HG02588 (cell line): ENCODE measurements at regions not wholly inside any gene's neighbourhood (a gene's known extent, or its start where the extent isn't known, plus 50 kb on each side); places are given as distances from the start of the nearest gene placed in this dataset.

Experiments
- ATAC-seq: cut with Tn5 transposase; IDR thresholded peaks from one replicate; pipeline ENCODE4 v1.9.1; 2021; ENCODE audit warnings: mild to moderate bottlenecking, moderate library complexity; ENCODE audit not compliant: unreplicated experiment

DNA sequence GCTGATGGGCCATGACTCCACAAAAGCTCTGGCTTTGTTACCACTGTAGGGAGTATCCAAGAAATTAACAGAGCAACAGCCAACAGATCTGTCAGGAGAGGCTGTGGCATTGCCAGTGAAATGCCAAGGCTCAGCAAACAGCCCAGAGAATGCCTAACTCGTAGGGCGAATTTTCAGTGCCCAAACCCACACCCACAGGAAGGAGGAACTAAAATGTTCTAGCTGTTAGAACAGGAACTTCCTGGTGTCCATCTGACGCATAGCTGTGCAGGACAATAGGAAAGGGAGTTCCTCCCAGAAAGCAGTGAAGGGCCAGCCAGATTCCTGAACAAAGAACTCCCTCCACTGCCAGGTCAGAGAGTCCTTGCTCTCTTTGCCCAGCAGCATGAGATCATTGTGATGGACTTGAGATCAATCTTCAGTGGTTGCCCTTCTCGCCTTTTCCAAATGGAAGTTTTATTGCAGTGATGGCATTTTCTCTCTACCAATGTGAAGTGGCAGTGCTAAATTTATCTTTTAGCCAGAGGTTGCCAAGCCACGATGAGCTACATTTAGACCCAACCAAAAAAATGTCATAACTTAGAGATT, 224.2 kb upstream of the STARD13 start:
- ATAC-seq = no peak

GRCh38 chr13:33510350-33510970, 224.9 kb upstream of the STARD13 start:
- ATAC-seq = no peak

DNA sequence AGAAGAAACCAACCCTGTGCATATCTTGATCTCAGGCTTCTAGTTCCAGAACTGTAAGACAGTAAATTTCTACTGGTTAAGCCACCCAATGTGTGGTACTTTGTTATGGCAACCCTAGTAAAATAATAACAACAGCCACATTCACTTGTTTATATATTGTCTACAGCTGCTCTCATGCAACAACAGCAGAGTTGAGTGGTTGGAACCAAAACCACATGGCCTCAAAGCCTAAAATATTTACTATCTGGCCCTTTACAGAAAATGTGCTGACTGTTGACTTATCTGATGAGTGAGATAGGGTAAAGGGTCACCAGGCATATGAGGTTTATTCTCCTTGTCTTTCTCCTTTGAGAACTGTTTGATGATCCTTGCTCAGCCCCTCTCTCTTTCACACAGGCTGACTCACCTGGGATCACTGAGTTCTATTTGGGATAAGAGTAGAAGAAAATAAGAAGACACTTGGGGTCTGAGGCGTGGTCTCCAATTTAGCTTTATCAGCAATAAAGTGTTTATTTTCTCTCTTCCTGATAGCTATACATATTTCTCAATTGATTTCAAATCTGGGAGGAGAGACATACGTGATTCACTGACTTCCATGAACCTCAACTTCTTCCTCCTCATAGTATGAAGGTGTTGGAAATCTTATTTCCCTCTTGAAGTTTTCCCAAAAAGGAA, 227.5 kb upstream of the STARD13 start:
- no peak for ATAC-seq

- no peak for ATAC-seq
Measured at GRCh38 chr13:33514362-33514761, 228.8 kb upstream of the STARD13 start.

DNA sequence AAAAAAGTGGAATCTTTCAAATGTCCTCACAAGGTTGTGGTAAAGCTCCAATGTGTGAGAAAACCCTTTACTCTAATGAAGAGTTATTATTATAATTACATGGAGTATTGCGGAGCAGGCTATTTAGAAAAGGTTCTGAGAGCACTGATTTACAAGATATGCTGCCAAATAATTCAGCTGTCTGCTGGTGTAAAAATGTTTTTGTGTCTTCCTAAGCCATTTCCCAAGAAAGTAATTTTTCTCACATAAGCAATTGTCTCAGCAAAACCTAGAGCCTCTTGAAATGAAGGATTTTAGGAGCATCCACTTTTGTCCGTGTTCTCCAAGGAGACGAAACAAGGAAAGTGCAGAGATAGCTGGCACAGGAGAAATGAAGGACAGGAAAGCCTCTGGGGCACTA, 229.6 kb upstream of the STARD13 start:
- no peak for ATAC-seq

DNA sequence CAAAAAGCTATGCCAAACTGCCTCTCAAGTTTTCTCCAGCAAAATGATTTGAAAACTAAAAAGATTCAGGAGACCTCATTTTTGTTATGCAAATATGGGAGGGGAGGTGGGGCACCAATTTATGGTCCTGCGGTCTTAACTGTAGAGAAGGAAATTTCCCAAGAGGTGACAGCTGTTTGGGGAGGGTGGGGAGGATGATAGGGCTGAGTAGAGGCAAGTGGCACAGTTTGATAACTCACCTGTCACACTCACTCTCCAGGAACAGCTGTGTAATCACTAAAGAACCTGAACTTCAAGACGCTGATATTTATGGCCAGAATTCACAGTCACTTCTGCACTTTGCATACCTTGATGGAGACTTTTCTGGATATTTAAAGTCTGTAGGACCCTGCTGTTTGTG, 232.9 kb upstream of the STARD13 start:
- no peak for ATAC-seq

GRCh38 chr13:33519561-33520467, 234.3 kb upstream of the STARD13 start:
- ATAC-seq = no peak

- ATAC-seq = no peak
Measured at GRCh38 chr13:33520468-33520839, 234.9 kb upstream of the STARD13 start.

- ATAC-seq = no peak
Measured at GRCh38 chr13:33524086-33524485, 238.5 kb upstream of the STARD13 start.

GRCh38 chr13:33525763-33526162, 240.2 kb upstream of the STARD13 start:
- ATAC-seq = no peak

- ATAC-seq = no peak
Measured at GRCh38 chr13:33526718-33527117, 241.2 kb upstream of the STARD13 start.

DNA sequence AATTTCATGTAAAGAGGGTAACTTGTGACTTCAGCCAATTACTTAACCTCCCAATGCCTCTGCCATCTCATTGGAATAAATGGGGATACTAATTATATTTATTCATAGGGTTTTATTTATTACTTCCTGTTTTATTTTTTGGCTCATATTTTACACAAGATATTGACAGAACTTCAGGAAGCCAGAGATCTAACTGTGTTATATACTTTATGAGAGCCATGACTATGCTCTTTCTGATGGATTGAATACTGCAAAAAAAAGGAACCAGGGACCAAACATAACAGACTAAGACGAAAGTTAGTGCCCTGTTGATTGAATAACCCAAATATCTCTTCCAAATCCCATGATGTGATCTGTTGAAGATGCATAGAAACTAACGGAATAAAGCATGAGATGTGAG, 243.3 kb upstream of the STARD13 start:
- ATAC-seq = no peak

GRCh38 chr13:33531484-33531883, 245.9 kb upstream of the STARD13 start:
- no peak for ATAC-seq

DNA sequence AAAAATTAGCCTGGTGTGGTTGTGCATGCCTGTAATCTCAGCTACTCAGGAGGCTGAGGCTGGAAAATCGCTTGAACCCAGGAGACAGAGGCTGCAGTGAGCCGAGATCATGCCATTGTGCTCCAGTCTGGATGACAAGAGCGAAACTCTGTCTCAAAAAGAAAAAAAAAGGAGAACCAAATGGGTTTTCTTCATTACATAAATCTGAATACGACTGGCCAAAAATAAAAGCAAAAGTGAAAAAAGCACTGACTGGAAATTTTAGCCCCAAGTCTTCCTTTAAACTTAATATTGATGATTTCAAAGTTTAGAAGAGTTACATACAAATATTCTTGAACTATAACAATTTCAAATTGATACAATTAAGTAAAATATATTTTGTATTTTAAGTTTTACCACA, 249.5 kb upstream of the STARD13 start:
- ATAC-seq = no peak

DNA sequence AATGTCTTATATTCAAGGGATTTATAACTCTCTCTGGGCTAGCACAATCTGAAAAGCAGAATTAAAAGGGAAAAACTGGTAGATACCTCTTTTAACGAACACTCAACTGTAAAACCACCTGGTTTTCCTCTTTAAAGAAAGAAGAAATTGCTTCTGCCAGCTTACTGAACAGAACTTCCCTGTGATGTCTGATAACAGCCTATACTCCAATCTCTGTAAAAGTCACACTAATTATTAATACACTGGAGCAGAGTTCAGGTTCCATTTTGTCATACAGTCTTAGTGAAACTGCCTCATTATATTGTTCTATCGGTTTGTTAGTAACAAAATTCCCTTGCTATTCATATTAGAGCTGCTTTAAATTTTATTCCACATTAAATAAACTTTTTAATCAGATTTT, 251.0 kb upstream of the STARD13 start:
- ATAC-seq = no peak

DNA sequence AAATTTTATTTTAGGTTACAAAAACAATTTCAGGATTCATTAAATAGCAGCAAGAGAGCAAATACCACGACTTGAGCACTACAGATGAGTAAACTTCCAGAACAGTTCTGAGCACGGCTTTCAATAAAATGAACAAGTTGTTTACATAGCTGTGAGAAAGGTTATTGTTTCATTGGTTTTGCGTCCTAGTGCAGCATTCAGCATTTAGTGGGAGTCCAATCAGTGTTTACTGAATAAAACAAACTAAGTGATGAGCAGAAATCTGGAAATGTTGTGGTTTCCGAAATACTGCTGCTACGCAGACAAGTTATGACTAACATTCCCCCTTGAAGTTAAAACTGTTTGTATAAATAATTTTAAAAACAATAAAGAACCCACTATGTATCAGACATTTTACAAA, 251.5 kb upstream of the STARD13 start:
- no peak for ATAC-seq

DNA sequence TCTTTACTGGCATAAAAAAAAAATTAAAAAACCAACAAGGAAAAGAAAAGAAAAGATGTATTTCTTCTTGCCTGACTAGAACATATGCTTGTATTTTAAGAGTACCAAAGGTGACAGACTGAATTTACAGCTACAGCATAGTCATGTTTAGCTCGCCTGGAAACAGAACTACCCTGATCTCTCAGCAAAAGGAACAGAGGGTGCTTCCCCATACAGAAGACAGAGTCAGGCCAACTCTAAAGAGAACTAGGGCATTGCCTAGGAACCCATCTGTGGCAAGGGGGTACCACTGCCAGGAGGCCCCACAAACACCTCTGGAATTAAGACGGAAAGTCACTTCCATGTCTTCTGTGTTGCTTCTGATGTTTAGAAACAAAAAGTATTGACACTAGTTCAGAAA, 252.1 kb upstream of the STARD13 start:
- ATAC-seq = no peak

- no peak for ATAC-seq
Measured at GRCh38 chr13:33541456-33541855, 255.9 kb upstream of the STARD13 start.

GRCh38 chr13:33541962-33542308, 256.4 kb upstream of the STARD13 start:
- ATAC-seq = no peak

GRCh38 chr13:33542309-33543088, 256.9 kb upstream of the STARD13 start:
- peak; percentile 87 for ATAC-seq

DNA sequence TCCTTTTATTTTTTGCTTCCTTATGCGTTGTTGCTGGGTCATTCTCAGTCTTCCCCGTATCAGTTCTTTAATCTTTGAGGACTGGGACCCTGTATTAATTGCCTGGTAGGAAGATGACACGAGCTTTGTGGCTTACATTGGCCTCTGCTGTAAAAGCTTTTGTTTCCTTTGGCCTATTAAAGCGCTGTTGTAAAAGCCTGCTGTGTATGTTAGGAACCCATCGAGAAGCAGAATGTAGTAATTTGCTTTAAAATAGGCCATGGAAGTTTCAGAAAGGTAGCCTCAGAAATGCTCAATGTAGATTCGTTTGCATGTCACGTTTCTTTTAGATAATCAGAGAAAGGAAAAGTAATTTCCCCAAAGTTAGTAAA, 257.5 kb upstream of the STARD13 start:
- ATAC-seq = peak; percentile 4
